ENCODE measurements at regions not wholly inside any gene's neighbourhood (a gene's known extent, or its start where the extent isn't known, plus 50 kb on each side); places are given as distances from the start of the nearest gene placed in this dataset.

DNA sequence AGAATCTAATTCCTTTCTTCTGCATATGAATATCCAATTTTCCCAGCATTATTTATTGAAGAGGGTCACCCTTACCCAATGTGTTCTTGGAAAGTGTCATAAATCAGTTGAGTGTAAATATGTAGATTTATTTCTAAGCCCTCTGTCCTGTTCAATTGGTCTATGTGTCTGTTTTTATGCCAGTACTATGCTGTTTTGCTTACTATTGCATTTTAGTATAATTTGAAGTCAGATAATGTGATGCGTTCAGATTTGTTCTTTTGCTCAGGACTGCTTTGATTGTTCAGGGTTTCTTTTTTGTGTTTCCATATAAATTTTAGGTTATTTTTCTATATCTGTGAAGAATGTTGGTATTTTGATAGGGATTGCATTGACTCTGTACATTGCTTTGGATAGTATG lies 420.4 kb upstream of the MIS18BP1 start:
- TF ChIP-seq ATF7 (IDR thresholded peaks at IDR 0.05): no peak
- TF ChIP-seq CREB1 (IDR thresholded peaks at IDR 0.05): no peak
- no peak for TF ChIP-seq CREB1 (CRISPR knock-in tag; IDR thresholded peaks at IDR 0.05)
- TF ChIP-seq, protein P1, sequence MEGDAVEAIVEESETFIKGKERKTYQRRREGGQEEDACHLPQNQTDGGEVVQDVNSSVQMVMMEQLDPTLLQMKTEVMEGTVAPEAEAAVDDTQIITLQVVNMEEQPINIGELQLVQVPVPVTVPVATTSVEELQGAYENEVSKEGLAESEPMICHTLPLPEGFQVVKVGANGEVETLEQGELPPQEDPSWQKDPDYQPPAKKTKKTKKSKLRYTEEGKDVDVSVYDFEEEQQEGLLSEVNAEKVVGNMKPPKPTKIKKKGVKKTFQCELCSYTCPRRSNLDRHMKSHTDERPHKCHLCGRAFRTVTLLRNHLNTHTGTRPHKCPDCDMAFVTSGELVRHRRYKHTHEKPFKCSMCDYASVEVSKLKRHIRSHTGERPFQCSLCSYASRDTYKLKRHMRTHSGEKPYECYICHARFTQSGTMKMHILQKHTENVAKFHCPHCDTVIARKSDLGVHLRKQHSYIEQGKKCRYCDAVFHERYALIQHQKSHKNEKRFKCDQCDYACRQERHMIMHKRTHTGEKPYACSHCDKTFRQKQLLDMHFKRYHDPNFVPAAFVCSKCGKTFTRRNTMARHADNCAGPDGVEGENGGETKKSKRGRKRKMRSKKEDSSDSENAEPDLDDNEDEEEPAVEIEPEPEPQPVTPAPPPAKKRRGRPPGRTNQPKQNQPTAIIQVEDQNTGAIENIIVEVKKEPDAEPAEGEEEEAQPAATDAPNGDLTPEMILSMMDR (IDR thresholded peaks at IDR 0.05 in 2 of 3, conservative IDR thresholded peaks at IDR 0.05 in 1 of 3; ENCODE audit: insufficient read depth in 2 of 3, low read depth in 1 of 3, low read length in 3 of 3): no peak
- no peak for TF ChIP-seq ZFP36 (IDR thresholded peaks at IDR 0.05; ENCODE audit: low read depth, low read length, partially characterized antibody)
- no peak for TF ChIP-seq ADNP (tag; IDR thresholded peaks at IDR 0.05)
- no peak for TF ChIP-seq SMARCC2 (IDR thresholded peaks at IDR 0.05; ENCODE audit: low read depth)
- TF ChIP-seq PML (IDR thresholded peaks at IDR 0.05; ENCODE audit: low read length): no peak
- no peak for TF ChIP-seq POLR3A (IDR thresholded peaks at IDR 0.05; ENCODE audit: borderline replicate concordance, extremely low read depth, insufficient read depth, insufficient read length)
- no peak for TF ChIP-seq KDM4B (IDR thresholded peaks at IDR 0.05; ENCODE audit: borderline replicate concordance in 2 of 2, low read depth in 1 of 2)
- TF ChIP-seq SIRT6 (IDR thresholded peaks at IDR 0.05; ENCODE audit: low read depth, low read length): no peak
- TF ChIP-seq TAF7 (tag; IDR thresholded peaks at IDR 0.05): no peak
- no peak for TF ChIP-seq HDAC6 (IDR thresholded peaks at IDR 0.05; ENCODE audit: low read depth, low read length)
- no peak for TF ChIP-seq SPI1 (IDR thresholded peaks at IDR 0.05; ENCODE audit: borderline replicate concordance, low read depth, low read length)
- TF ChIP-seq, protein P2, sequence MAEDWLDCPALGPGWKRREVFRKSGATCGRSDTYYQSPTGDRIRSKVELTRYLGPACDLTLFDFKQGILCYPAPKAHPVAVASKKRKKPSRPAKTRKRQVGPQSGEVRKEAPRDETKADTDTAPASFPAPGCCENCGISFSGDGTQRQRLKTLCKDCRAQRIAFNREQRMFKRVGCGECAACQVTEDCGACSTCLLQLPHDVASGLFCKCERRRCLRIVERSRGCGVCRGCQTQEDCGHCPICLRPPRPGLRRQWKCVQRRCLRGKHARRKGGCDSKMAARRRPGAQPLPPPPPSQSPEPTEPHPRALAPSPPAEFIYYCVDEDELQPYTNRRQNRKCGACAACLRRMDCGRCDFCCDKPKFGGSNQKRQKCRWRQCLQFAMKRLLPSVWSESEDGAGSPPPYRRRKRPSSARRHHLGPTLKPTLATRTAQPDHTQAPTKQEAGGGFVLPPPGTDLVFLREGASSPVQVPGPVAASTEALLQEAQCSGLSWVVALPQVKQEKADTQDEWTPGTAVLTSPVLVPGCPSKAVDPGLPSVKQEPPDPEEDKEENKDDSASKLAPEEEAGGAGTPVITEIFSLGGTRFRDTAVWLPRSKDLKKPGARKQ (CRISPR knock-in tag; IDR thresholded peaks at IDR 0.05): no peak
